Left forelimb (tissue), 1 donor: ENCODE measurements at regions not wholly inside any gene's neighbourhood (a gene's known extent, or its start where the extent isn't known, plus 50 kb on each side); places are given as distances from the start of the nearest gene placed in this dataset.
"Not testable (repeated sequence)": the region's sequence is repeated elsewhere in the genome, so short reads cannot be mapped to it uniquely, and the experiment has no call there.

ENCODE experiments used
- DNase-seq: peaks from one replicate; pipeline ENCODE4 v3.0.0-alpha.2; 2018; ENCODE audit warnings: low spot score

DNA sequence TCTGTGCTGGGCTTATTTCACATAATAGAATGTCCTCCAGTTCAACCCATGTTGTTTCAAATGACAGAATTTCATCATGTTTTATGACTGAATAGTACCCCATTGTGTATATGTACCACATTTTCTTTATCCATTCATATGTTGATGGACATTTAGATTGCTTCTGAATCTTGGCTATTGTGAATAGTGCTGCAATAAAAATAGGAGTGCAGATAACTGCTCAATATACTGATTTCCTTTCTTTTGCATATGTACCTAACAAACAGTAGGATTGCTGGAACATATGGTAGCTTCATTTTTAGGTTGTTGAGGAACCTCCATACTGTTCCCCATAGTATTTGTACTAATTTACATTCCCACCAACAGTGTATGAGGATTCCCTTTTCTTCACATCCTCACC, 491.1 kb downstream of the BRINP3 start:
- DNase-seq, result no peak

DNA sequence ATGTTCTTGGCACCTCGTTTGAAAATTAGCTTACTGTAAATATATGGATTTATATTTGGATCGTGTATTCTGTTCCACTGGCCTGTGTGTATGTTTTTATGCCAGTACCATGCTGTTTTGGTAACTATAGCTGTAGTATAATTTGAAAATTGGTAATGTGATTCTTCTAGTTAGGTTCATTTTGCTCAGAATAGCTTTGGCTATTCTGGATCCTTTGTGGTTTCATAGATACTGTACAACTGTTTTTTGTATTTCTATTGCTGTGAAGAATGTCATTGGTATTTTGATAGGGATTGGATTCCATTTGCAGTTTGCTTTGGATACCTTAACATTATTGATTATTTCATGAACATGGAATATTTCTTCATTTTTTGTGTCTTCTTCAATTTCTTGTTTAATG, 490.2 kb downstream of the BRINP3 start:
- no peak for DNase-seq

DNA sequence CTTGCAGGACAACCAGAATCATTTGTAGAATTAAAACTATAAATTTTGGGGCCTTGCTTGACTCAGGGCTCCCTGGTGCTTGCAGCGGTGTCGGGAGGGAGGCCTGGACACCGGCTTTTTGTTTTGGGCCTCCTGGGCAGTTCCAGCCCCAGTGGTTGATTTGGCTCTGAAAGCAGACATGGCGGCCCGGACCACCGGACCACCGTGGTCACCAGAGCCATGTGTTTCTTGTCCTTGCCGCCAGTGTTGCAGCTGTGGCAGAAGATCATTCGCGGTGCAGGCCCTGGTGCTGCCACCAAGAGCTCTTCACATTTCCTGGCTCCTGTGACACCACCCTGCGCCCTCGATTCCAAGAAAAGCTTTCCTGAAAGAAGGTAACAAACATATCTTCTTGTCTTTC, 484.8 kb downstream of the BRINP3 start:
- no peak for DNase-seq

DNA sequence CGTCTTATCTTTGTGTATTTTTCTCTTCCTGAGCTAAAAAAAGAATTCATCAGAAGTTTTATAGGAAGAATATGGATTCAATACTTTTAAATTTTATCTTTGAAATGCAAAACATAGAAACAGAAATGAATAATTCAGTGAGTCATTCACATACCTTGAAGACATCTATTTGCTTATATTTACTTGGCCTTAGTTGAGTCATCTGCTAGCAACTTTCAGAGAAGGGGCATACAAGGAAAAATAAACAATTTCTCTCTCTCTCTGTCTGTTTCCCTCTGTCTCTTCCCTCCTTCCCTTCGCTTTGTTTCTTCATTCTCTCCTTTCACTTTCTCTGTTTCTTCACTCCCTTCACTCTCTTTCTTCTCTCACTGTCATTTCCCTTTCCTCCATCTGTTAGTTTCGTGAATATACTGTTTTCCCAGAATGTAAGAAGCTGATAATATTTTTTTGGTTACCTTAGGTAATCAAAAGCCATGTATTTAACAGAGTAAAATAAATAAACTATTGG, 477.2 kb downstream of the BRINP3 start:
- DNase-seq, result no peak

DNA sequence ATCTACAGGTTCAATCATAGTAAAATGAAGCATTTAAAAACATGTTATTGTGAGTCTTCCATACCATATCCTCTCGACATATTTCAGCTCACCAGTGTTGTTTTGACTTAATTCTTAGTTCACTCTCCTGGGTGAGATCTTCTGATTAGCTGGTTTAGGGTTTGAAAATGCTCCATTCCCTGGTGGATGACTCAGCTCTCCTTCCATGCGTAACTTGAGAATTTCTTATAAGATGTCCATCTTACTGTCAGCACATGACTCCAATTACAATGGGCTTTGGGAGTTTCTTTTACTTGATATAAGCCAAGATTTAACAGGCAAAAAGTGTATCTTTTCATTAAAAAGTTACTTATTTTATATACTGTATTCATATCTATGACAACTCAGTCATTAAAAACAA, 476.5 kb downstream of the BRINP3 start:
- DNase-seq, result no peak

DNA sequence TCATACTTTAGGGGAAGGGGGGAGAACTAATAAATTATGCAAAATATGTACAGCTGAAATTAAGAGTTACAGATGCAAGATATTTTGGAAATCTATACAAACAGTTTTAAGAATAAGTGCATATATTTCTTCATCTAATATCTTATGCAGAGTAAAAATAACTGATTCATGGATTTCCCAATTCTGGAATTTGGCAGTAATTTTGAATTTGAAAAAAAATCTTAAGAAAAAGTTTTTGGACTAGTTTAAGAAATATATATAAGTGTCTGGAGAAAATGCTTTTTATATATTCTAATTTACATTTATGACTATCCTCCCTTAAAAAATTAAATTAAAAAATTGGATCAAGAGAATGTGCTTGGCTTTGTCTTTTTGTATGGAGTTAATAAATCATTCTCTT, 474.3 kb downstream of the BRINP3 start:
- DNase-seq, result no peak

DNA sequence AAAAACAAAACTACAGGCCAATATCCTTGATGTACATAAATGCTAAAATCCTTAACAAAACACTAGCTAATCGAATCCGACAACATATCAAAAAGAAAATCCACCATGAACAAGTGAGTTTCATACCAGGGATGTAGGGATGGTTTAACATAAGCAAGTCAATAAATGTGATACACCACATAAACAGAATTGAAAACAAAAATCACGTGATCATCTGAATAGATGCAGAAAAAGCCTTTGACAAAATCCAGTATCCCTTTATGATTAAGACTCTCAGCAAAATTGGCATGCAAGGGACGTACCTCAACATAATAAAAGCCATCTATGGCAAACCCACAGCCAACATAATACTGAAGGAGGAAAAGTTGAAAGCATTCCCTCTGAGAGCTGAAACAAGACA, 466.1 kb downstream of the BRINP3 start:
- DNase-seq, result no peak

DNA sequence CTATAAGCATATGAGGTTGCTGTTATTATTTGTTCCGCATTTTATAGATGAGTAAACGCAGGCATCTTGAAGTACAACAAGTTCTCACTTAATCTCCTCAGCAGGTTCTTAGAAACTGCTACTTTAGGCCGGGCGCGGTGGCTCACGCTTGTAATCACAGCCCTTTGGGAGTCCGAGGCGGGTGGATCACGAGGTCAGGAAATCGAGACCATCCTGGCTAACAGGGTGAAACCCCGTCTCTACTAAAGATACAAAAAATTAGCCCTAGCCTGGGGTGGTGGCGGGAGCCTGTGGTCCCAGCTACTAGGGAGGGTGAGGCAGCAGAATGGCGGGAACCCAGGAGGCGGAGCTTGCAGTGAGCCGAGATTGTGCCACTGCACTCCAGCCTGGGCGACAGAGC, 458.5 kb downstream of the BRINP3 start:
- not testable (repeated sequence) for DNase-seq

DNA sequence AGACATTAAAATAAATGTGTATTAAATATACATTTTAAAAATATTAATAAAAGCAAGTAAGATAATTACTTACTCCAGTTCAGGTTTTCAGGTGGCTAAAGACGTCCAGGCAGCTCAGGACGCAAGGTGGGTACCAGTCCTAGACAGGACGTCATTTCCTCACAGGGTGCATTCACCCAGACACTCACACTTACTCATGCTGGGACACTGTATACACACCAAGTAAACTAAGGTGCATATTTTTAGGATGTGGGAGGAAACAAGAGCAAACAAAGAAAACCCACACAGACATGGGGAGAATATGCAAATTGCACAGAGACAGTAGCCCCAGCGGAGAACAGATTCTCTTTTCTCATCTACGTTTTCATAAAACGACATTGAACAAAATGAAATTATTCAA, 457.9 kb downstream of the BRINP3 start:
- DNase-seq, result no peak

DNA sequence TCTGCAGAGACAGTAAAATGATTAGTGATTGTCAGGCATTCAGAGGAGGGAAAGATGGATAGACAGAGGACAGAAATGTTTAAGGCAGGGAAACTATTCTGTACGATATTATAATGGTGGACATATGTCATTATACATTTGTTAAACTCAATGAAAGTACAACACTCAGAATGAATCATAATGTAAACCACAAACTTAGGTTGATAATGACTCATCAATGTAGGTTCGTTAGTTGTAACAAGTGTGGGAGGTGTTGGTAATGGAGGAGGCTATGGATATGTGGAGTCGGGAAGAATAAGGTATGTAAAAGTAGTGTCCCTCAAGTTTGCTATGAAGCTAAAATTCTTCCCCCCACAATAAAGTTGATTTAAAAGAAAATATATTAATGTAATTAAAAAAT, 455.0 kb downstream of the BRINP3 start:
- DNase-seq, result no peak

DNA sequence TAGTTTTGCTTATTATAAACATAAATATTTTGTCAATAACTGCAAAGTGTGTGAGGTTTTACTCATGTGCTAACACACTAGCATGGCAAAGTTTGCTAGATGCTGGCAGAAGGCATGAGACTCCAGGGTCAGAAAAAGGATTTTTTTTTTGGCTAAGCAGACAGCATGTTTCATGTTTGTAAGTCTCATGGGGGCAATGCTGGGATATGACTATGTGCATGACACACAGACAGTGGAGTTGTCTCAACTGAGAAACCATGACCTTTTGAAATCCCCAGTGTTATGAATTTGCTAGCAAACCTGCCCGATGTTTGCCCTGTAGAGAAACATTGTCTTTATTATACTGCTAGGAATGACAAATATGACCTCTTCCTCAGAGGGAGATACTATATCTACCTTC, 448.2 kb downstream of the BRINP3 start:
- no peak for DNase-seq

DNA sequence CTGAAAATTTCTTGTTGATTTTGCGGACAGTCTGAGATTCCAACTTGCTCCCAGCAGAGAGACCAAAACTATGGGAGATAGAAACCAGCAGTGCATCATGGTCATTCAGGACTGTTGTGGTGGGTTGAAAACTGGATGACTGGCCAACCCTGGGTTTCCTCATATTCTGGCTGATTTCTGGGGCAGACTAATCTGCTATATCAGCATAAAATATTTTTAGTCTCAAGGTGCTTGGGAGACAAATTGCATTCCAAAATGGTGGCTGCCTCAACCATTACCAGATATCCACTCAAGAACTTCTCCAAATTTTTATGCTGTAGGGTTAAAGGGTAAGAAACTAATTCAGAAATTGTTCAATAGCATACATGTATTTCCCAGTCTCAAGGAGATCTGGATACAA, 434.0 kb downstream of the BRINP3 start:
- DNase-seq, result no peak

DNA sequence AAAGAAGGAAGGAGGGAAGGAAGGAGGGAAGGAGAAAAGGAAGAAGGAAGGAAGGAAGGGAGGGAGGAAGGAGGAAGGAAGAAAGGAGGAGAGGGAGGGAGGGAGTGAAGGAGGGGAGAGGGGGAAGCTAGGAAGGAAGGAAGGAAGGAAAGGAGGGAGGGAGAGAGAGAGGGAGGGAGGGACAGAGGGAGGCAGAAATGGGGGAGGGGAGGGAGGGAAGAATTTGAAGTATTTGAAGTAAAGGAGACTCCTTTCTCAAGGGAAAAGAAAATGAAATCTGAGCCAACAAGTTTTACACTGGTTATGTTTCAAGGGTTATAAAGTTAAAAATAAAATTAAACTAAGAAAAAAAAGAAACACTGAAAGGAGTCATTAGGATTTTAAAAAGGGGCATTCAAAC, 431.4 kb downstream of the BRINP3 start:
- DNase-seq, result no peak
